ENCODE measurements at regions not wholly inside any gene's neighbourhood (a gene's known extent, or its start where the extent isn't known, plus 50 kb on each side); places are given as distances from the start of the nearest gene placed in this dataset.
"Not testable (repeated sequence)": the region's sequence is repeated elsewhere in the genome, so short reads cannot be mapped to it uniquely, and the experiment has no call there.

GRCh38 chr6:163735076-163735475 lies 320.6 kb downstream of the QKI start:
- TF ChIP-seq CTCF (conservative IDR thresholded peaks at IDR 0.05): no peak
- no peak overlapping the region for H3K27ac ChIP-seq

- no peak for TF ChIP-seq CTCF (conservative IDR thresholded peaks at IDR 0.05)
Measured at GRCh38 chr6:163733061-163733460, 318.5 kb downstream of the QKI start.

GRCh38 chr6:163732479-163732878 lies 318.0 kb downstream of the QKI start:
- no peak for TF ChIP-seq CTCF (conservative IDR thresholded peaks at IDR 0.05)
- no peak overlapping the region for H3K27ac ChIP-seq

More at GRCh38 chr6:163733061-163733460, 318.5 kb downstream of the QKI start:
- H3K27ac ChIP-seq: no peak overlapping the region

- not testable (repeated sequence) for H3K27ac ChIP-seq
Measured at GRCh38 chr6:163732014-163732351, 317.5 kb downstream of the QKI start.

DNA sequence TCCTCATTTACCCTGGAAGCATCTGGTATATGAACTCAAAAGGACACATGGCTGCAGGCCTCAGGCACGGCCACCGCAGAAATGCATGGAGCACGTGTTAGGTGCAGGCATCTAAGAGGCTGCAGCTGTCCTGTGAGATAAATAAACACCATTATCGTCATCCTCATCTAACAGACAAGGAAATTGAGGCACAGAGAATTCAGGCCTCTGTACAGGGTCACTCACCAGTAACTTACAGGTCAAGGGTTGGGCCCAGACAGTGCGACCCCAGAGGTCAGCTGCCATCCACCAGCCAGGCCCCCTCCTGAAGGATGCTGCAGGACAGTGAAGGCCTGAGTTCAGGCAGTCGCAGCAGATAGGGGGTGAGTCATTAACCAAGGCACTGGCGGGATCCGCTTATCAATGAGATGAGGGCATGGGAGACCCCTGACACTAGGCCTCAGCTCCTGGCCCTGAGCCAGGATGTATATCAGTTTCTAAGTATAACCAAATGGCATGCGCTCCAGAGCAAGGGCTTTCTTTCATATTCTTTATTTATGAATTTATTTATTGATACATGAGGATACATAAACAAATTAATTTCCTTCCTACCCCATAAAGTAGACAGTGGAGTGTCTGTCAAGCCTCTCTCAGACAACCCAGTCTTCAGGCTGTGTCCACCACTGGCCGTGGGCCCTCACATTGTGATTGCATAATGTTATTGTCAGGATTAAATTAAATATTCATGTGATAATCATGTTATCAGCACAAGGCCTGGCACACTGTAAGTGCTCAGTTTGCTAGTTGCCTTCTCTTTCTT lies 316.9 kb downstream of the QKI start:
- H3K27ac ChIP-seq: no peak overlapping the region
- TF ChIP-seq CTCF (conservative IDR thresholded peaks at IDR 0.05): no peak

DNA sequence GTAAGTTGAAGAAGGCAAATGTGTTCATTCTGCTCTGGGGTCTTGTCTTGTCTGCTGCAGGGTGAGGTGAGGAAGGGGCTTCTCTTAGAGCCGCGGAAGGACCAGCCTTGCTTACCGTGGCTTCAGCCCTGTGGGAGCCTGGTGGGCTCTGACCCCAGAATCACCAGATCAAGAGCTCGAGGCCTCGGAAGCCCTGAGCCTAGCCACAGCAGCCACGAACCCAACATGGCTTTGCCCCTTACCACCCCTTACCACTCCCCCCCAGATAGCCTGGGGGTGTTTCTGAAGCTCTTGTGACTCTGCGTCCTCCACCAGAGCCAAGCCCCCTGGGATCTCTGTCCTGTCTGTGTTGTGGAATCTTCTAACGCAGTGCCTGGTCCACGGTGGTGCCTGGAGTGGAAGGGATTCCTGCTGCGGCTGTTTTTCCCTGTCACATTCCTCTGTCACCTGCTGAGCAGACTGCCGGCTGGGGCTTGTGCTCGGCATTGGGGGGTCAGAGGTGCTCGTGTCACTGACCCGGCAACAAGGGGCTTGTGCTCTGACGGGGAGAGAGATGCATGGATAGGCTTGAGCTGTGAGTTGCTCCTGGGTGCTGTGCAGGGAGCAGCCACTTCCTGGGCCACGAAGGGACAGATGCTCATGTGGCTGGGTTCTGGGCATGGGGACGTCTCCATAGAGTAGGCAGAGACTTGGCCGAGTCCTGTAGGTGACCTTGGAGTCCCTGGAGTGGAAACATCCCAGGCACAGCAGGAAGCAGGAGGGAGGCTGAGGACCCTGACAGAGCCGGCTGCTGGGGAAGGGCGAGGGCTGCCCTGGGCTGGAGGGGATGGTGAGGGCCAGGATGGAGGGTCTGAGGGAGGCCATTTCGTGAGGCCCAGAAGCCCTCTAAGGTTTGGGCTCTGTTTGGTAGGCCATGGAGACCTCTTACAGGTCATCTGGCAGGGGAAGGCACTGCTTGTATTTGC lies 316.0 kb downstream of the QKI start:
- TF ChIP-seq CTCF (conservative IDR thresholded peaks at IDR 0.05): no peak
- no peak overlapping the region for H3K27ac ChIP-seq

DNA sequence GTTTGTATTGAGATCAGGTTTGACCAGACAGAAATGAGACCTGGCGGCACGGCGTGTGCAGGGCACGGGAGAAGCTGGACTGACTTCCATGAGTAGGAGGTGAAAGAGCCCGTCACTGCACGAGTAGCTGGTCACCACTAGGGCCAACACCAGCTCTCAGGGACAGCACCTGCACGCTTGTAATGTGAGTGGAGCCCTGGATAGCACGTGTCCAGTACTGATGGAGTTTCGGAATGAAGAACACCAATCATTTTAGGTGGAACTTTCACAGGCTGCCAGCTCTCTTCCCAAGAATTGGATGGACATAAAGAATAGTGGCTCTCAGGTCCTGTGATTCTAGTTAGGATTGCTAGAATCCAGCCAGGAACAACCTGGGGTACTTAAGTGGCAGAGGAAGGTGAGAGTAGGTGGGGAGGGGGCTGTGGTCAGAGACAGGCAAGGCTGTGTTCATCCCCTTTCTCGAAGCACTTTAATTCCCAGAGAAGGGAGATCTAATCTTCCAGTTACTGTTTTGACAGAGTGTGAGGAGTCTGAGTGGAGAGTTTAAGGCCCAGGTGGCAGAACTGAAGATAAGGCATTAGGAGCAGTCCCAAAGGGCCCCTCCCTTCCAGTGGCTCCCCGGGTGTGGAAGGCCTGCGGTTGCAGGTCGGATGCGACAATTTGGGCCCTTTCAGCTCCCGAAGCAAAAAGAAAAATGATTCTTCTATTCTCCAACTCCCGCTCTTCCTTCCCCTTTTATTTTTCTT lies 314.8 kb downstream of the QKI start:
- no peak for TF ChIP-seq CTCF (conservative IDR thresholded peaks at IDR 0.05)

More for the DNA sequence above, 314.8 kb downstream of the QKI start:
- no peak overlapping the region for H3K27ac ChIP-seq
